ENCODE measurements at regions not wholly inside any gene's neighbourhood (a gene's known extent, or its start where the extent isn't known, plus 50 kb on each side); places are given as distances from the start of the nearest gene placed in this dataset.

DNA sequence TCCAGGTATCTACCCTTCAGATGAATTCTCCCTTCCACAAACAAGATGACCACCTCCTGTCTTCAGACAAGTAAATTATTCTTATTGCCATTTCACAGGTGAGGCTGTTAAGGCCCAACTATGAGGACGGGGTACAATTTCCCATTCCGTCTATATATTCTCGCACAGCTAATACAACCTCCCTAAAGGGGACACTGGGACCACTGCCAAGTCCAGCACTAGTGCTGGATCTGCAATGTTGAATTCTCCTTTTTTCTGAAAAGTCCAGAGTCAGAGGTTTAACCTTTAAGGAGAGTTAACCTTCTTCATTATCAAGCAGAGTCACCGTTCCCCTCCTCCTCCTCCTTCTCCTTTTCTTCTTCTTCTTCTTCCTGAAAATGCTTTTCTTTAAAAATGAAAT lies 130.4 kb upstream of the PARP11 start:
- Histone ChIP-seq H3K79me2 (replicated peaks; ENCODE audit: insufficient read depth, low read length) (no peaks in the 10 kb centered on the region), H4K20me1 (ENCODE audit: insufficient read depth) (no peaks in the 10 kb centered on the region), H3K9me3 (ENCODE audit: low read length) (no peaks in the 10 kb centered on the region), H3K27ac (ENCODE audit: low read length) (no peak overlapping the region), H3K9me2 (ENCODE audit: insufficient read depth, low read length) (no peaks in the 10 kb centered on the region), H3K27me3 (ENCODE audit: insufficient read depth, low read depth, low read length) (no peaks in the 10 kb centered on the region), H3K4me2 (ENCODE audit: low read length) (no peak overlapping the region), H2AFZ (ENCODE audit: low read depth, low read length) (no peak overlapping the region), H3K4me3 (ENCODE audit: low read length) (no peak overlapping the region), H3K9ac (ENCODE audit: low read length) (no peak overlapping the region), H3F3A (ENCODE audit: insufficient read depth, low read length, poor library complexity, severe bottlenecking) (no peaks in the 10 kb centered on the region), H3K36me3 (ENCODE audit: insufficient read depth, low read length) (no peaks in the 10 kb centered on the region)
- TF ChIP-seq CTCF (IDR thresholded peaks at IDR 0.05; ENCODE audit: poor library complexity, severe bottlenecking) (no peak), SMC3 (conservative IDR thresholded peaks at IDR 0.05; ENCODE audit: poor library complexity) (no peak), REST (IDR thresholded peaks at IDR 0.05; ENCODE audit: borderline replicate concordance) (no peak), EZH2 (IDR thresholded peaks at IDR 0.05; ENCODE audit: borderline replicate concordance, insufficient read depth, low read length, poor library complexity, severe bottlenecking) (no peak), EP300 (conservative IDR thresholded peaks at IDR 0.05; ENCODE audit: poor library complexity, severe bottlenecking) (no peak), RAD21 (conservative IDR thresholded peaks at IDR 0.05) (no peak), MXI1 (conservative IDR thresholded peaks at IDR 0.05; ENCODE audit: poor library complexity, severe bottlenecking) (no peak)

GRCh38 chr12:4002601-4003000 lies 129.4 kb upstream of the PARP11 start:
- H3K27ac ChIP-seq (ENCODE audit: low read length), result no peak overlapping the region

More at GRCh38 chr12:4002601-4003000, 129.4 kb upstream of the PARP11 start:
- H3K36me3 ChIP-seq (ENCODE audit: insufficient read depth, low read length), result no peaks in the 10 kb centered on the region
- no peak overlapping the region for H3K4me3 ChIP-seq (ENCODE audit: low read length)
- H3K9ac ChIP-seq (ENCODE audit: low read length), result no peak overlapping the region
- no peaks in the 10 kb centered on the region for H3K79me2 ChIP-seq (replicated peaks; ENCODE audit: insufficient read depth, low read length)
- TF ChIP-seq POLR2AphosphoS5 (IDR thresholded peaks at IDR 0.05) (no peak), EP300 (conservative IDR thresholded peaks at IDR 0.05; ENCODE audit: poor library complexity, severe bottlenecking) (no peak), RAD21 (conservative IDR thresholded peaks at IDR 0.05) (no peak), TAF1 (IDR thresholded peaks at IDR 0.05; ENCODE audit: low read depth) (no peak), MXI1 (conservative IDR thresholded peaks at IDR 0.05; ENCODE audit: poor library complexity, severe bottlenecking) (no peak), REST (IDR thresholded peaks at IDR 0.05; ENCODE audit: borderline replicate concordance) (no peak), CTCF (IDR thresholded peaks at IDR 0.05; ENCODE audit: poor library complexity, severe bottlenecking) (no peak), EZH2 (IDR thresholded peaks at IDR 0.05; ENCODE audit: borderline replicate concordance, insufficient read depth, low read length, poor library complexity, severe bottlenecking) (no peak), SMC3 (conservative IDR thresholded peaks at IDR 0.05; ENCODE audit: poor library complexity) (no peak)
- no peak overlapping the region for H2AFZ ChIP-seq (ENCODE audit: low read depth, low read length)
- H3K27me3 ChIP-seq (ENCODE audit: insufficient read depth, low read depth, low read length), result no peaks in the 10 kb centered on the region
- no peak overlapping the region for H3K4me2 ChIP-seq (ENCODE audit: low read length)
- no peaks in the 10 kb centered on the region for H3K9me3 ChIP-seq (ENCODE audit: low read length)
- H3K9me2 ChIP-seq (ENCODE audit: insufficient read depth, low read length), result no peaks in the 10 kb centered on the region
- H3F3A ChIP-seq (ENCODE audit: insufficient read depth, low read length, poor library complexity, severe bottlenecking), result no peaks in the 10 kb centered on the region
- H4K20me1 ChIP-seq (ENCODE audit: insufficient read depth), result no peaks in the 10 kb centered on the region
